ENCODE measurements at regions not wholly inside any gene's neighbourhood (a gene's known extent, or its start where the extent isn't known, plus 50 kb on each side); places are given as distances from the start of the nearest gene placed in this dataset.

GRCh38 chr2:78418021-78418420 is 607.5 kb upstream of the REG3G start:
- TF ChIP-seq REST (tag by site-specific recombination; IDR thresholded peaks at IDR 0.05) (no peak), ZBTB44 (tag by site-specific recombination; IDR thresholded peaks at IDR 0.05) (no peak), CTCF (tag by site-specific recombination; IDR thresholded peaks at IDR 0.05) (no peak), ZNF18 (tag by site-specific recombination; IDR thresholded peaks at IDR 0.05) (no peak), ZNF580 (tag by site-specific recombination; IDR thresholded peaks at IDR 0.05) (no peak), ZNF768 (tag by site-specific recombination; IDR thresholded peaks at IDR 0.05) (no peak)

All from HEK293 (cell line).